H1 (cell line): ENCODE measurements at regions not wholly inside any gene's neighbourhood (a gene's known extent, or its start where the extent isn't known, plus 50 kb on each side); places are given as distances from the start of the nearest gene placed in this dataset.

ENCODE experiments used
- CTCF ChIA-PET: fragments of 300-600 bp; sonication (Branson Sonifier 250); formaldehyde crosslinking; loops from one replicate; lab custom pipeline; 2021; ENCODE audit not compliant: partially characterized antibody; lab: Charles Lee
- POLR2A ChIA-PET: fragments of 300-600 bp; sonication (Branson Sonifier 250); formaldehyde crosslinking; loops from one replicate; lab custom pipeline; 2021; ENCODE audit warnings: inconsistent platforms; ENCODE audit not compliant: partially characterized antibody; lab: Charles Lee
- DNase-seq, 2 experiments: peaks; one replicate each; pipeline versions ENCODE4 v3.0.0 to v3.0.0-alpha.2; 2010 to 2022; ENCODE audit warnings: low spot score in 2 of 2, low read depth in 1 of 2, mixed read lengths in 1 of 2
- FAIRE-seq: peaks from 2 replicates; lab custom pipeline; 2011; peaks lifted over from hg19 to GRCh38; lab: Jason Lieb, UNC
- H2AFZ ChIP-seq: 2 replicates; pipeline ENCODE4 v1.8.1; 2012; ENCODE audit warnings: low read length, inconsistent platforms
- H2AK5ac ChIP-seq: 2 replicates; pipeline ENCODE4 v1.6.1; 2013; ENCODE audit warnings: low read depth, low read length
- H2BK120ac ChIP-seq: replicated peaks from 2 replicates; pipeline ENCODE3; 2013; ENCODE audit warnings: low read depth, low read length, inconsistent platforms
- H2BK12ac ChIP-seq: 2 replicates; pipeline ENCODE4 v1.6.1; 2013; ENCODE audit warnings: low read depth, low read length
- H2BK15ac ChIP-seq: 2 replicates; pipeline ENCODE4 v1.6.1; 2013; ENCODE audit warnings: low read length
- H2BK20ac ChIP-seq: 2 replicates; pipeline ENCODE4 v1.6.1; 2013; ENCODE audit warnings: low read length
- H2BK5ac ChIP-seq: 2 replicates; pipeline ENCODE4 v1.6.1; 2013; ENCODE audit warnings: low read depth, low read length
- H3K14ac ChIP-seq: 2 replicates; pipeline ENCODE4 v1.6.1; 2013; ENCODE audit warnings: inconsistent platforms; ENCODE audit not compliant: insufficient read length
- H3K18ac ChIP-seq: 2 replicates; pipeline ENCODE4 v1.6.1; 2013; ENCODE audit warnings: low read length; ENCODE audit errors: extremely low read depth
- H3K23ac ChIP-seq: 2 replicates; pipeline ENCODE4 v1.6.1; 2013; ENCODE audit warnings: inconsistent platforms; ENCODE audit not compliant: insufficient read length
- H3K23me2 ChIP-seq: 2 replicates; pipeline ENCODE4 v1.6.1; 2013; ENCODE audit warnings: low read depth, low read length
- H3K27ac ChIP-seq: 2 replicates; pipeline ENCODE4 v1.6.1; 2011; ENCODE audit warnings: low read depth, low read length, inconsistent platforms
- H3K27me3 ChIP-seq, 4 experiments: replicated peaks in 1 of 4; 1 replicate in 1 of 4; 2 replicates in 3 of 4; pipeline versions ENCODE4 v1.6.1 to v1.8.1; 2011 to 2013; ENCODE audit warnings: low read length in 3 of 4, mild to moderate bottlenecking in 3 of 4, inconsistent platforms in 2 of 4, mixed read lengths in 2 of 4, moderate library complexity in 1 of 4; ENCODE audit not compliant: control insufficient read depth in 3 of 4, insufficient read depth in 3 of 4; ENCODE audit errors: extremely low read depth in 1 of 4
- H3K36me3 ChIP-seq, 4 experiments: 2 replicates each; pipeline versions ENCODE4 v1.6.1 to v1.8.1; 2011 to 2013; ENCODE audit warnings: mild to moderate bottlenecking in 4 of 4, low read length in 3 of 4, moderate library complexity in 2 of 4, control low read depth in 1 of 4, inconsistent platforms in 1 of 4; ENCODE audit not compliant: insufficient read depth in 4 of 4, control insufficient read depth in 2 of 4
- H3K4ac ChIP-seq: replicated peaks from 2 replicates; pipeline ENCODE3; 2013; ENCODE audit warnings: low read length, low read depth, mixed read lengths, inconsistent platforms; ENCODE audit not compliant: insufficient read length
- H3K4me1 ChIP-seq, 4 experiments: replicated peaks in 1 of 4; 1 replicate in 1 of 4; 2 replicates in 3 of 4; pipeline versions ENCODE4 v1.6.1 to v1.8.1; 2011 to 2013; ENCODE audit warnings: low read length in 3 of 4, inconsistent platforms in 2 of 4, mixed read lengths in 1 of 4; ENCODE audit not compliant: insufficient read depth in 4 of 4, control insufficient read depth in 3 of 4
- H3K4me2 ChIP-seq, 2 experiments: 2 replicates each; pipeline versions ENCODE4 v1.6.1 to v1.8.1; 2011 to 2013; ENCODE audit warnings: low read depth in 2 of 2, low read length in 2 of 2, control low read depth in 1 of 2, inconsistent platforms in 1 of 2, mild to moderate bottlenecking in 1 of 2; ENCODE audit not compliant: insufficient read depth in 1 of 2
- H3K4me3 ChIP-seq, 4 experiments: fragments of 200-600, 300-600 bp in 1 of 4; sonication (generic), shearing (Covaris generic), sonication (Bioruptor Twin) in 1 of 4; 2 replicates each; pipeline versions ENCODE4 v1.5.1 to v1.8.1; 2011 to 2016; ENCODE audit warnings: low read length in 4 of 4, low read depth in 3 of 4, control low read depth in 2 of 4, inconsistent platforms in 2 of 4, mild to moderate bottlenecking in 2 of 4, mixed read lengths in 1 of 4, moderate library complexity in 1 of 4; ENCODE audit not compliant: insufficient read depth in 2 of 4; ENCODE audit errors: extremely low read depth in 1 of 4
- H3K56ac ChIP-seq: replicated peaks from 2 replicates; pipeline ENCODE3; 2013; ENCODE audit warnings: low read depth, mild to moderate bottlenecking, mixed read lengths, low read length, inconsistent platforms; ENCODE audit not compliant: insufficient read length
- H3K79me1 ChIP-seq: 2 replicates; pipeline ENCODE4 v1.6.1; 2013; ENCODE audit warnings: low read depth, low read length, control low read depth
- H3K79me2 ChIP-seq, 2 experiments: 2 replicates each; pipeline versions ENCODE4 v1.6.1 to v1.8.1; 2012 to 2013; ENCODE audit warnings: low read length in 2 of 2, mild to moderate bottlenecking in 2 of 2, inconsistent platforms in 1 of 2; ENCODE audit not compliant: insufficient read depth in 2 of 2, control insufficient read depth in 1 of 2
- H3K9ac ChIP-seq, 4 experiments: replicated peaks in 1 of 4; 1 replicate in 1 of 4; 2 replicates in 3 of 4; pipeline versions ENCODE4 v1.6.1 to v1.8.1; 2011 to 2013; ENCODE audit warnings: low read depth in 3 of 4, low read length in 3 of 4, control low read depth in 2 of 4, mild to moderate bottlenecking in 2 of 4, moderate library complexity in 2 of 4, inconsistent platforms in 1 of 4; ENCODE audit errors: extremely low read depth in 1 of 4
- H3K9me3 ChIP-seq, 2 experiments: 2 replicates each; pipeline versions ENCODE4 v1.6.1 to v1.8.1; 2012 to 2013; ENCODE audit warnings: mild to moderate bottlenecking in 2 of 2, moderate library complexity in 2 of 2, control low read depth in 1 of 2, inconsistent platforms in 1 of 2, low read depth in 1 of 2, low read length in 1 of 2, mixed read lengths in 1 of 2; ENCODE audit not compliant: insufficient read depth in 2 of 2
- H4K20me1 ChIP-seq, 2 experiments: replicated peaks in 1 of 2; 2 replicates each; pipeline versions ENCODE3 to v1.8.1; 2011 to 2013; ENCODE audit warnings: inconsistent platforms in 2 of 2, low read length in 2 of 2, mild to moderate bottlenecking in 1 of 2; ENCODE audit not compliant: insufficient read depth in 2 of 2, control insufficient read depth in 1 of 2
- H4K5ac ChIP-seq: 2 replicates; pipeline ENCODE4 v1.6.1; 2013; ENCODE audit warnings: low read length, low read depth, mixed read lengths, inconsistent platforms; ENCODE audit not compliant: insufficient read length
- H4K8ac ChIP-seq: 2 replicates; pipeline ENCODE4 v1.8.0; 2013; ENCODE audit warnings: mild to moderate bottlenecking, moderate library complexity, low read length, inconsistent platforms; ENCODE audit not compliant: insufficient read depth; ENCODE audit errors: extremely low read depth
- H4K91ac ChIP-seq: replicated peaks from 2 replicates; pipeline ENCODE3; 2013; ENCODE audit warnings: low read length, mixed read lengths, inconsistent platforms; ENCODE audit not compliant: insufficient read length
- CHD2 ChIP-seq: IDR thresholded peaks from 2 replicates; pipeline ENCODE4 v1.6.1; 2012; ENCODE audit warnings: low read length, improper control_type of control experiment
- EGR1 ChIP-seq: IDR thresholded peaks from 2 replicates; pipeline ENCODE4 v1.6.1; 2011; ENCODE audit warnings: low read depth, low read length, borderline replicate concordance
- JUN ChIP-seq: IDR thresholded peaks from 2 replicates; pipeline ENCODE4 v1.6.1; 2011; ENCODE audit warnings: low read depth, mild to moderate bottlenecking, improper control_type of control experiment, low read length
- SRF ChIP-seq: IDR thresholded peaks from 2 replicates; pipeline ENCODE4 v1.6.1; 2011; ENCODE audit warnings: mild to moderate bottlenecking, low read depth, low read length, moderate library complexity
- SUZ12 ChIP-seq: fragments of 200-600 bp; sonication (generic); IDR thresholded peaks from 2 replicates; pipeline ENCODE4 v1.6.1; 2012; ENCODE audit warnings: mild to moderate bottlenecking, inconsistent platforms, low read length, moderate library complexity, mixed read lengths
- WGBS, 2 experiments: shearing (Covaris generic) in 1 of 2; methylation state at CpG; one replicate each; pipeline versions ENCODE4 v1.1.6 to v1.1.7; 2013 to 2015; ENCODE audit warnings: low lambda C conversion rate in 2 of 2, mixed read lengths in 2 of 2, inconsistent platforms in 1 of 2, low coverage in 1 of 2, missing lambda C conversion rate in 1 of 2; ENCODE audit not compliant: insufficient replicate concordance in 2 of 2, insufficient coverage in 1 of 2, insufficient read length in 1 of 2; ENCODE audit errors: extremely low coverage in 1 of 2, missing lambda C conversion rate in 1 of 2; 5-methylcytosine and 5-hydroxymethylcytosine counted together
- TF ChIP-seq, protein P1 (sequence below): IDR thresholded peaks from 2 replicates; pipeline ENCODE4 v1.6.1; 2012; ENCODE audit warnings: inconsistent platforms
- TF ChIP-seq, protein P2 (sequence below): IDR thresholded peaks from 2 replicates; pipeline ENCODE4 v1.6.1; 2012; ENCODE audit warnings: inconsistent platforms

- no peak for FAIRE-seq
- POLR2A ChIA-PET: no interaction called here
- TF ChIP-seq, protein P1, sequence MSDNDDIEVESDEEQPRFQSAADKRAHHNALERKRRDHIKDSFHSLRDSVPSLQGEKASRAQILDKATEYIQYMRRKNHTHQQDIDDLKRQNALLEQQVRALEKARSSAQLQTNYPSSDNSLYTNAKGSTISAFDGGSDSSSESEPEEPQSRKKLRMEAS: no peak
- TF ChIP-seq, protein P2, sequence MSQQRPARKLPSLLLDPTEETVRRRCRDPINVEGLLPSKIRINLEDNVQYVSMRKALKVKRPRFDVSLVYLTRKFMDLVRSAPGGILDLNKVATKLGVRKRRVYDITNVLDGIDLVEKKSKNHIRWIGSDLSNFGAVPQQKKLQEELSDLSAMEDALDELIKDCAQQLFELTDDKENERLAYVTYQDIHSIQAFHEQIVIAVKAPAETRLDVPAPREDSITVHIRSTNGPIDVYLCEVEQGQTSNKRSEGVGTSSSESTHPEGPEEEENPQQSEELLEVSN: no peak
- TF ChIP-seq SRF: no peak
- no peak for TF ChIP-seq SUZ12
- no peak for TF ChIP-seq CHD2
- no peak for TF ChIP-seq EGR1
- no peak for TF ChIP-seq JUN
These were observed 754.1 kb downstream of the NR2F2 start for GRCh38 chr15:97084650-97085049.

More at GRCh38 chr15:97084650-97085049, 754.1 kb downstream of the NR2F2 start:
- H4K5ac ChIP-seq: no peak overlapping the region
- no peak overlapping the region for H2BK20ac ChIP-seq
- H4K91ac ChIP-seq: no peak overlapping the region
- no peak overlapping the region for H2BK15ac ChIP-seq
- no peaks in the 10 kb centered on the region; the same call in 1 of the 2 replicates for H3K23me2 ChIP-seq
- H3K27ac ChIP-seq: no peak overlapping the region
- H4K8ac ChIP-seq: no peak overlapping the region
- no peak overlapping the region for H2AFZ ChIP-seq
- no peak overlapping the region for H3K56ac ChIP-seq
- no peak overlapping the region for H3K23ac ChIP-seq
- H3K27me3 ChIP-seq: no peaks in the 10 kb centered on the region
- H2BK12ac ChIP-seq: no peak overlapping the region
- no peak overlapping the region for H2BK120ac ChIP-seq
- H3K9ac ChIP-seq: no peak overlapping the region
- WGBS, 2 experiments: 88% methylated on average over 2 of the region's 2 CpGs; no CpG with 5 or more reads in 1 of the 2 experiments
- H3K18ac ChIP-seq: no peak overlapping the region
- no peak overlapping the region for H3K14ac ChIP-seq
- no peaks in the 10 kb centered on the region for H3K9me3 ChIP-seq
- no peak for DNase-seq
- H3K4me3 ChIP-seq: no peak overlapping the region
- H2AK5ac ChIP-seq: no peak overlapping the region
- H3K4ac ChIP-seq: no peak overlapping the region
- H3K79me2 ChIP-seq: no peaks in the 10 kb centered on the region
- no peak overlapping the region for H2BK5ac ChIP-seq
- no peaks in the 10 kb centered on the region for H3K79me1 ChIP-seq
- CTCF ChIA-PET: no interaction called here
- no peak overlapping the region for H3K4me2 ChIP-seq
- no peaks in the 10 kb centered on the region for H4K20me1 ChIP-seq
- H3K4me1 ChIP-seq: no peaks in the 10 kb centered on the region; a peak in 2 of 7 replicates
- no peaks in the 10 kb centered on the region for H3K36me3 ChIP-seq
